ENCODE measurements at regions not wholly inside any gene's neighbourhood (a gene's known extent, or its start where the extent isn't known, plus 50 kb on each side); places are given as distances from the start of the nearest gene placed in this dataset. TPM values are rescaled to one million over a fixed set of nuclear protein-coding genes. Genes with fewer than 3 reads are reported as not detected.

DNA sequence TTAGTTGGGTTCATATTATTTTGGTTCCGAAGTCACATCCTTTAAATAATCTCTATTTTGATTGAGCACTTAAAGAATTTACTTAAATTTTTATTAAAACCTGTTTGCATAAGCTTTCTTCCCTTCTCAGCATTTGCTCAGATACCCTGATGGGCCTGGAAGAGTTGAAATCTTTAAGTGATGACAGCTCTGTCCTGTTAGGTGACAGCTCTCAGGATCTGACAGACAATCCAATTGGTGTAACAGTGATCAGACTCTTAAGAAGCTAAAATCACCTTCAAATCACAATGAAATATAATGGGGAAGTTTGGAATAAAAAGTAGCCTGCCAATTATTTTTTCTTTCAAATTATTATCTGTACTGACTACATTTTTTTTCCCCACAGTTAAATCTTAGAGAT is 284.4 kb downstream of the LMO7 start:
- H3K27me3 ChIP-seq, result no peaks in the 10 kb centered on the region
- intact Hi-C loops (cut with DNase I; ENCODE audit: low total_unique reads), result no loop called here
- H3K9me3 ChIP-seq, result no peaks in the 10 kb centered on the region
- no peak for TF ChIP-seq POLR2A (IDR thresholded peaks at IDR 0.05)
- no peak for TF ChIP-seq CTCF (IDR thresholded peaks at IDR 0.05)
- no peak overlapping the region for H3K27ac ChIP-seq
- no peaks in the 10 kb centered on the region for H3K36me3 ChIP-seq
- DNase-seq, result no peak
- H3K4me1 ChIP-seq, result no peaks in the 10 kb centered on the region
- H3K4me3 ChIP-seq, result no peak overlapping the region

DNA sequence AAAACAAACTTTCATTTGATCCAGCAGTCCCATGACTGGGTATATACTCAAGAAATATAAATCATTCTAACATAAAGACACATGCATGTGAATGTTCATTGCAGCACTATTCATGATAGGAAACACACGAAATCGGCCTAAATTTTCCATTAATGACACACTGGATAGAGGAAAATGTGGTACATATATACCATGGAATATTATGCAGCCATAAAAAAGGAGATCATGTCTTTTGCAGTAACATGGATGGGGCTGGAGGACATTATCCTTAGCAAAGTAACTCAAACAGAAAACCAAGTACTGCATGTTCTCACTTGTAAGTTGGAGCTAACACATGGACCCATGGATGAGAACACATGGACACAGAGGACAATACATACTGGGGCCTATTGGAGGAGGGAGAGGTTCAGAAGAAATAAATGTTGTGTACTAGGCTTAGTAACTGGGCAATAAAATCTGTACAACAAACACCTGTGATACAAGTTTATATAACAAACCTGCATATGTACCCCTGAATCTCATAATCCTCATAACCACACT is 283.6 kb downstream of the LMO7 start:
- no peaks in the 10 kb centered on the region for H3K4me1 ChIP-seq
- H3K27me3 ChIP-seq, result no peaks in the 10 kb centered on the region
- no peak for DNase-seq
- no peaks in the 10 kb centered on the region for H3K36me3 ChIP-seq
- no peak for TF ChIP-seq CTCF (IDR thresholded peaks at IDR 0.05)
- no peak for TF ChIP-seq POLR2A (IDR thresholded peaks at IDR 0.05)
- H3K27ac ChIP-seq, result no peak overlapping the region
- no peak overlapping the region for H3K4me3 ChIP-seq
- no peaks in the 10 kb centered on the region for H3K9me3 ChIP-seq
- intact Hi-C loops (cut with DNase I; ENCODE audit: low total_unique reads), result no loop called here

DNA sequence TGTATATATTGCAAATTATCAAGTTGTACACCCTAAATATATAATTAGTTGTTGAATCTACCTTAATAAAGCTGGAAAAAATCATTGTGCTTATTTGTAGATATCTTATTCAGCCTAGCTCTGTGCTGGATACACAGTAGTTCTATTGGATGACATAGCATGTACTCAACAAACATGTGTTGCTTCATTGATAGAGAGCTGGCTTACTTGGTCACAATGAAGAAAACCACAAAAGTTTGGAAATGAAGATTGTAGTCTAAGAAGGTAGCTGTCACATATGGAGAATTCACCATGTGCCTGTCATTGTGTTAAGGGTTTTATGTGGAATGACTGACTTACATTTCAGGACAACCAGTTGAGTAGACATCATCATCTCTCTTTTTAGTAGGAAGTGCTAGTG is 278.9 kb downstream of the LMO7 start:
- no peak for DNase-seq
- no peaks in the 10 kb centered on the region for H3K27me3 ChIP-seq
- no peaks in the 10 kb centered on the region for H3K36me3 ChIP-seq
- intact Hi-C loops (cut with DNase I; ENCODE audit: low total_unique reads), result no loop called here
- no peak overlapping the region for H3K27ac ChIP-seq
- no peaks in the 10 kb centered on the region for H3K9me3 ChIP-seq
- no peak overlapping the region for H3K4me3 ChIP-seq
- no peaks in the 10 kb centered on the region for H3K4me1 ChIP-seq
- TF ChIP-seq CTCF (IDR thresholded peaks at IDR 0.05) (no peak), POLR2A (IDR thresholded peaks at IDR 0.05) (no peak)

DNA sequence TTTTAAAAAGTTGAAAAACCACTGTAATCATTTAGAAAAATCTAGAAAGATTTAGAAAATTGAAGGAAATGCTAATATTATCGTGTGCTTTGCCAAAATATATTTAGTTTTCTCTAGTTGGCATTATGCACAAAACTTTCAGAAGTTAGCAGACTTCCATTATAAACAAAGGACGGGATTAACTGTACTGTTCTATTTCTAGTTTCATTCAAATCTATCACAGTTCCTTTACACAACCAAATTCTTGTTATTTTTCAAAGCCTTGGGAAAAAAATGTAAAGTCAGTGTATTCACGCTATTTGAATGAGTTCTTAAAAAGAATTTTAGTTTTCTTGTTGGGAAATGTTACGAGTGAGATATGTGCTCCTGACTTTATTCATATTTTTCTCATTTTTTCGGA is 277.8 kb downstream of the LMO7 start:
- no peak for DNase-seq
- no peaks in the 10 kb centered on the region for H3K36me3 ChIP-seq
- no peaks in the 10 kb centered on the region for H3K9me3 ChIP-seq
- intact Hi-C loops (cut with DNase I; ENCODE audit: low total_unique reads), result no loop called here
- TF ChIP-seq POLR2A (IDR thresholded peaks at IDR 0.05) (no peak), CTCF (IDR thresholded peaks at IDR 0.05) (no peak)
- H3K27ac ChIP-seq, result no peak overlapping the region
- no peaks in the 10 kb centered on the region for H3K4me1 ChIP-seq
- no peak overlapping the region for H3K4me3 ChIP-seq
- H3K27me3 ChIP-seq, result no peaks in the 10 kb centered on the region

- TF ChIP-seq POLR2A (IDR thresholded peaks at IDR 0.05) (no peak), CTCF (IDR thresholded peaks at IDR 0.05) (no peak)
- no peak for DNase-seq
- Histone ChIP-seq H3K27ac (no peak overlapping the region), H3K4me1 (no peaks in the 10 kb centered on the region), H3K36me3 (no peaks in the 10 kb centered on the region), H3K27me3 (no peaks in the 10 kb centered on the region), H3K4me3 (no peak overlapping the region), H3K9me3 (no peaks in the 10 kb centered on the region)
- intact Hi-C loops (cut with DNase I; ENCODE audit: low total_unique reads), result no loop called here
Observed at GRCh38 chr13:75910591-75910990, 274.5 kb downstream of the LMO7 start.

Small RNA genes lying in the stretch of these regions (small RNA-seq; reads per million reads assigned to genes)
- not detected for gene RN7SL571P
